HG02840 (cell line): ENCODE measurements at regions not wholly inside any gene's neighbourhood (a gene's known extent, or its start where the extent isn't known, plus 50 kb on each side); places are given as distances from the start of the nearest gene placed in this dataset.

Source experiments
- ATAC-seq: cut with Tn5 transposase; IDR thresholded peaks from one replicate; pipeline ENCODE4 v1.9.1; 2021; ENCODE audit warnings: mild to moderate bottlenecking, moderate library complexity, moderate number of reproducible peaks; ENCODE audit not compliant: unreplicated experiment, low FRiP score

- ATAC-seq, result no peak
Observed at GRCh38 chr17:72338304-72338703, 217.5 kb downstream of the SOX9 start.

GRCh38 chr17:72338847-72339790, 218.3 kb downstream of the SOX9 start:
- ATAC-seq, result no peak

- ATAC-seq, result no peak
Observed at GRCh38 chr17:72340836-72341235, 220.0 kb downstream of the SOX9 start.

GRCh38 chr17:72342061-72342460, 221.2 kb downstream of the SOX9 start:
- ATAC-seq, result no peak

GRCh38 chr17:72342627-72343527, 222.1 kb downstream of the SOX9 start:
- ATAC-seq, result no peak

GRCh38 chr17:72343911-72344310, 223.1 kb downstream of the SOX9 start:
- ATAC-seq, result no peak

GRCh38 chr17:72344613-72345012, 223.8 kb downstream of the SOX9 start:
- ATAC-seq, result no peak

- ATAC-seq, result no peak
Observed at GRCh38 chr17:72345088-72345487, 224.3 kb downstream of the SOX9 start.

GRCh38 chr17:72345536-72345935, 224.7 kb downstream of the SOX9 start:
- ATAC-seq, result no peak

- no peak for ATAC-seq
Observed at GRCh38 chr17:72346306-72346705, 225.5 kb downstream of the SOX9 start.

- ATAC-seq, result no peak
Observed at GRCh38 chr17:72349011-72349410, 228.2 kb downstream of the SOX9 start.

GRCh38 chr17:72349491-72349995, 228.7 kb downstream of the SOX9 start:
- no peak for ATAC-seq

GRCh38 chr17:72350073-72350472, 229.3 kb downstream of the SOX9 start:
- no peak for ATAC-seq

- ATAC-seq, result no peak
Observed at GRCh38 chr17:72351365-72351764, 230.5 kb downstream of the SOX9 start.

GRCh38 chr17:72351884-72352346, 231.1 kb downstream of the SOX9 start:
- ATAC-seq, result no peak

- ATAC-seq, result no peak
Observed at GRCh38 chr17:72353502-72353901, 232.7 kb downstream of the SOX9 start.

GRCh38 chr17:72354071-72354470, 233.3 kb downstream of the SOX9 start:
- no peak for ATAC-seq

- ATAC-seq, result no peak
Observed at GRCh38 chr17:72357764-72358365, 237.0 kb downstream of the SOX9 start.

GRCh38 chr17:72358465-72358864, 237.6 kb downstream of the SOX9 start:
- ATAC-seq, result no peak

- no peak for ATAC-seq
Observed at GRCh38 chr17:72359274-72359673, 238.5 kb downstream of the SOX9 start.

GRCh38 chr17:72359811-72360210, 239.0 kb downstream of the SOX9 start:
- ATAC-seq, result no peak
